OCI-LY7 (cell line): ENCODE measurements at regions not wholly inside any gene's neighbourhood (a gene's known extent, or its start where the extent isn't known, plus 50 kb on each side); places are given as distances from the start of the nearest gene placed in this dataset.

Experiments
- BruUV-seq: library from RNA; stranded (reverse); fragments of 400-500 nt; replicated peaks from 2 replicates; lab custom pipeline; 2021; lab: Mats Ljungman, UMichigan
- CTCF ChIA-PET: fragments of 300-600 bp; sonication (Branson Sonifier 250); formaldehyde crosslinking; loops from one replicate; lab custom pipeline; 2022; ENCODE audit warnings: antibody characterized with exemption; ENCODE audit not compliant: unreplicated experiment; lab: Charles Lee
- POLR2A ChIA-PET: fragments of 300-600 bp; sonication (Branson Sonifier 250); formaldehyde crosslinking; loops from one replicate; lab custom pipeline; 2022; ENCODE audit warnings: antibody characterized with exemption; lab: Charles Lee
- DNase-seq: peaks from one replicate; pipeline ENCODE4 v3.0.0-alpha.2; 2015; ENCODE audit warnings: low spot score
- H2AFZ ChIP-seq: fragments of 200-600 bp; sonication (generic), shearing (Covaris generic); 2 replicates; pipeline ENCODE4 v1.6.1; 2014; ENCODE audit warnings: mild to moderate bottlenecking, antibody characterized with exemption, low read length, moderate library complexity
- H3K27ac ChIP-seq: fragments of 200-600 bp; sonication (generic); 2 replicates; pipeline ENCODE4 v1.5.1; 2014; ENCODE audit warnings: mixed run types, low read depth, mild to moderate bottlenecking, moderate library complexity, low read length, inconsistent platforms; ENCODE audit not compliant: poor library complexity, severe bottlenecking
- H3K36me3 ChIP-seq: fragments of 200-600 bp; sonication (generic); 2 replicates; pipeline ENCODE4 v1.6.1; 2014; ENCODE audit warnings: mild to moderate bottlenecking, antibody characterized with exemption, low read length, moderate library complexity, mixed read lengths; ENCODE audit not compliant: insufficient read depth
- H3K4me1 ChIP-seq: fragments of 200-600 bp; sonication (generic); 2 replicates; pipeline ENCODE4 v1.5.1; 2014; ENCODE audit warnings: mild to moderate bottlenecking, low read length; ENCODE audit not compliant: insufficient read depth, poor library complexity, severe bottlenecking
- H3K4me2 ChIP-seq: fragments of 200-600 bp; sonication (generic); 2 replicates; pipeline ENCODE4 v1.6.1; 2014; ENCODE audit warnings: mild to moderate bottlenecking, low read length
- H3K4me3 ChIP-seq: fragments of 200-600 bp; sonication (generic); 2 replicates; pipeline ENCODE4 v1.5.1; 2014; ENCODE audit warnings: mild to moderate bottlenecking, low read depth, low read length; ENCODE audit not compliant: poor library complexity, severe bottlenecking
- H3K79me2 ChIP-seq: fragments of 200-600 bp; sonication (generic); 2 replicates; pipeline ENCODE4 v1.6.1; 2016; ENCODE audit warnings: low read depth, mild to moderate bottlenecking, low read length, moderate library complexity, mixed read lengths; ENCODE audit not compliant: insufficient read depth
- H3K9me2 ChIP-seq: fragments of 200-600 bp; sonication (generic); 2 replicates; pipeline ENCODE4 v1.6.1; 2016; ENCODE audit warnings: mild to moderate bottlenecking, low read length, mixed read lengths; ENCODE audit not compliant: insufficient read depth
- H3K9me3 ChIP-seq: fragments of 200-600 bp; sonication (generic); 2 replicates; pipeline ENCODE4 v1.6.1; 2014; ENCODE audit warnings: mild to moderate bottlenecking, mixed run types, low read length, mixed read lengths
- H4K20me1 ChIP-seq: fragments of 200-600 bp; sonication (generic); 2 replicates; pipeline ENCODE4 v1.6.1; 2014; ENCODE audit warnings: mild to moderate bottlenecking, antibody characterized with exemption, low read length, moderate library complexity, mixed read lengths; ENCODE audit not compliant: insufficient read depth
- CTCF ChIP-seq: fragments of 200-600 bp; sonication (generic); conservative IDR thresholded peaks from 2 replicates; pipeline ENCODE4 v1.5.1; 2014; ENCODE audit warnings: mild to moderate bottlenecking, antibody characterized with exemption, low read length, moderate library complexity, mixed read lengths
- EZH2phosphoT487 ChIP-seq: fragments of 200-600 bp; sonication (generic); IDR thresholded peaks from 2 replicates; pipeline ENCODE4 v1.6.1; 2018; ENCODE audit warnings: low read depth, borderline replicate concordance, mild to moderate bottlenecking, mixed run types, antibody characterized with exemption, low read length, moderate library complexity, mixed read lengths
- intact Hi-C: fragments of 100-400 bp; cut with micrococcal nuclease; formaldehyde crosslinking; loops from one replicate; pipeline ENCODE4 v1.10.0; 2022; ENCODE audit not compliant: unreplicated experiment

DNA sequence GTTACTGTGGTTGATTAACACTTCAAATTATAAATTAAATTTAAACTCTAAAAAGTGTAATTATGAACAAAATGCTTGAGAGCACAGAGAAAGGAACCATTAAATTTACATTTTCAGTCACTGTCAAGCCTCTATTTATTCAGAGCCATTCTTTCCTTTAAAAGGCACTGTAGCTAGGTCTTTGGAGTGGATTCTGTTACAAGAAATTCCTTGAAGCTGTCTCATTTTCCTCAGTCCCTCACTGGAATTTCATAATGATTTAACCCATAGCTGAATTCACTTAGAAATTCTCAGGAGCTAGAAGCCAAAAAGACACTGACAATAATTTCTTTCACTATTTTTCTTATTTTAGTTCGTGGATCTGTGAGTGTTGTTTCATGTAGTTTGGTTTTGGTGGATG is 81.2 kb upstream of the TCF12 start:
- Histone ChIP-seq H4K20me1 (no peaks in the 10 kb centered on the region), H3K27ac (no peak overlapping the region), H3K79me2 (no peaks in the 10 kb centered on the region), H2AFZ (peak overlapping the region; percentile 27; the same call in 1 of the 2 replicates), H3K9me3 (no peaks in the 10 kb centered on the region), H3K4me2 (no peak overlapping the region), H3K4me3 (no peak overlapping the region), H3K9me2 (no peaks in the 10 kb centered on the region), H3K4me1 (peaks cover 17% of the 10 kb centered on the region), H3K36me3 (no peaks in the 10 kb centered on the region)
- TF ChIP-seq EZH2phosphoT487 (no peak), CTCF (no peak)
- intact Hi-C loops: no loop called here
- no peak for DNase-seq
- ChIA-PET CTCF (no interaction called here), POLR2A (no interaction called here)
- BruUV-seq: no TSS peak

- TF ChIP-seq CTCF: no peak
- Histone ChIP-seq H3K9me3 (no peaks in the 10 kb centered on the region), H3K4me3 (no peak overlapping the region), H4K20me1 (no peaks in the 10 kb centered on the region), H3K9me2 (no peaks in the 10 kb centered on the region), H3K27ac (no peak overlapping the region), H3K4me1 (peaks cover 17% of the 10 kb centered on the region), H3K36me3 (no peaks in the 10 kb centered on the region), H3K4me2 (no peak overlapping the region), H2AFZ (no peak overlapping the region), H3K79me2 (no peaks in the 10 kb centered on the region)
- POLR2A ChIA-PET: interaction anchor here (1.4 kb wide), 1 partner anchor 36 kb away, joined by 3 read pairs; no protein-coding TSS in a partner anchor
- intact Hi-C loops: no loop called here
- CTCF ChIA-PET: no interaction called here
- BruUV-seq: no TSS peak
- DNase-seq: no peak
Observed at GRCh38 chr15:56835718-56836171, 82.7 kb upstream of the TCF12 start.

GRCh38 chr15:56832125-56832524 is 86.3 kb upstream of the TCF12 start:
- Histone ChIP-seq H3K9me3 (no peaks in the 10 kb centered on the region), H3K4me3 (no peak overlapping the region), H2AFZ (0 out of 2 replicates have a peak overlapping the region, but pooled peaks have one; percentile 4), H3K4me1 (no peaks in the 10 kb centered on the region), H3K79me2 (no peaks in the 10 kb centered on the region), H3K36me3 (no peaks in the 10 kb centered on the region), H3K27ac (no peak overlapping the region), H4K20me1 (no peaks in the 10 kb centered on the region), H3K4me2 (no peak overlapping the region), H3K9me2 (no peaks in the 10 kb centered on the region)
- CTCF ChIA-PET: no interaction called here
- intact Hi-C loops: no loop called here
- TF ChIP-seq CTCF: no peak
- no peak for TF ChIP-seq EZH2phosphoT487
- POLR2A ChIA-PET: no interaction called here
- BruUV-seq: no TSS peak
- DNase-seq: no peak
